GM23248 (cell line): ENCODE measurements at regions not wholly inside any gene's neighbourhood (a gene's known extent, or its start where the extent isn't known, plus 50 kb on each side); places are given as distances from the start of the nearest gene placed in this dataset.

Source experiments
- EZH2 ChIP-seq: fragments of 200-600 bp; sonication (generic); IDR thresholded peaks from 2 replicates; pipeline ENCODE4 v1.6.1; 2018; ENCODE audit warnings: antibody characterized with exemption, mild to moderate bottlenecking; ENCODE audit not compliant: insufficient read depth, poor library complexity, severe bottlenecking
- EZH2phosphoT487 ChIP-seq: fragments of 200-600 bp; sonication (generic); IDR thresholded peaks from 2 replicates; pipeline ENCODE4 v1.6.1; 2018; ENCODE audit warnings: antibody characterized with exemption, moderate library complexity, mild to moderate bottlenecking, low read depth; ENCODE audit not compliant: insufficient read depth

DNA sequence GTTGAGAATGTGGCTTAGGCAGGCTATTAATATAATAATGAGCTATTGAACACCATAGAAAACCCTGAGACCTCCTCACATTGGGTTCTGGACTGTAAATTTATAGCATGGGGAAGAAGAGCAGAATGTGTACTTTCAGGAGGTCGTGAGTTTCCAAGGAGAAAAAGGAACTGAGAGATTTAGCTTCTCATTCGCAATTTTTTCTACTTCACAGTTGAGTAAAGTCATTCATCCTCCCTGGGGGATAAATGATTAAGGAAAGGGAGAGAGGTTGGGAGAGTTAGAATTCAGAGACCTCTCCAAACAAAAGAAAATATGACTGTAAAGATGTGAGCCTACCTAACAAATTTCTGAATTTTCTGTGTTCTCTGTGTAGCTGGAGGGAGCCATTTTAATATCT is 205.8 kb upstream of the CYRIA start:
- no peak for TF ChIP-seq EZH2phosphoT487
- no peak for TF ChIP-seq EZH2
